T-helper 9 cell (primary cell): ENCODE measurements at regions not wholly inside any gene's neighbourhood (a gene's known extent, or its start where the extent isn't known, plus 50 kb on each side); places are given as distances from the start of the nearest gene placed in this dataset.

ENCODE experiments used
- DNase-seq: peaks from one replicate; pipeline ENCODE4 v3.0.0-alpha.2; 2020

GRCh38 chr12:90020881-90021280 is 312.2 kb upstream of the ATP2B1 start:
- DNase-seq: no peak

DNA sequence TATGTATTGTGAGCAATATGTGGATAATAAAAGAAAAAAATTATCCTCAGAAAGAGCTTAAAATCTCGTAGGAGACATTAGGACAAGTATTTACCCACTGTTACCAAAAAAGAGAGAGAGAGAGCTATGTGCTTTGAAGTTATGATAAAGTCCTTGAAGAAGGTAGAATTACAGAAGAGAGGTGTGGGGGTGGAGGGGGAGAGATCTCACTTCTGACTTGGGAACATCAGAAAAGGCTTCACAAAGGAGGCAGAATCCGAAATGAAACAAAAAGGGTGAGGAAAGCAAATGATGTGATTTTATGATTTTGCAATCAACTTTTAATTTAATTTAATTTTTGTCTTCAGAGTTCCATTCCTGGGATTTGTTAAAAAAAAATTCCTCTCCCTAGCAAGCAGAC is 311.8 kb upstream of the ATP2B1 start:
- DNase-seq: no peak

DNA sequence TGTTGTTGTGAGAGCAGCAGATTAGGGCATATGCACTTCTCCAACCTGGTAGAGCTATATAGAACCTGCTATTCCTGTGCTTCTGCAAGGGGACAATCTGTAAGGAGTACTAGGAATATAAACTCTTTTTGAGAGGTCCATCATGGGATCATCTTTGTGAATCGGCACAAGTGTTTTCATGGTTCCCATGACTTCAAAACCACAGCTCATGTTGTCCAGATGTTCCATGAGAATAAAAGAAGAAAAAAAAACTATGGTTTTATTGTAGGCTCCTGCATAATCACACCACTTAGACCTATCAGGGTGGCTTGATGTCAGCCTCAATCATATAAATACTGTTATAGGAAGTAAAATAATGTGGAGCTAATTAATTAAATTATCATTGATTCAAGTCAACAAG is 311.4 kb upstream of the ATP2B1 start:
- no peak for DNase-seq

GRCh38 chr12:90017316-90017715 is 308.7 kb upstream of the ATP2B1 start:
- no peak for DNase-seq

DNA sequence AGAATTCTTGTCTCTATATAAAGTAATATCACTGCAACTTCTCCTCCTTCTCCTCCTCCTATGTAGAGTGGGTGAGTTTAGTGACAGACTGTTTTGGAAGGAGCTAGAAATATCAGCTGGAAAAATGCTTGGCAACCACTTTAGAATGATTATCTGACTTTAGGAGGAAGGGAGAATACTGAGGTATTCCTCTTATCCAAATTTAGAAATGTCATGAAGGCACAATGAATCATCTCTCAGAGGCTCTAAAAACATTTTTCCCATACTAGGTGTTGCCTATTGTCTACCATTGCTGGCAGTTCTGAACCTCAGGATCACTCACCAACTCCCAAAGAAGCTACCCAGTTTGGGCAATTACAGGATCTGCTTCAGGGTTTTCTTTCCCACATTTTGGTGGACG is 306.6 kb upstream of the ATP2B1 start:
- DNase-seq: no peak

DNA sequence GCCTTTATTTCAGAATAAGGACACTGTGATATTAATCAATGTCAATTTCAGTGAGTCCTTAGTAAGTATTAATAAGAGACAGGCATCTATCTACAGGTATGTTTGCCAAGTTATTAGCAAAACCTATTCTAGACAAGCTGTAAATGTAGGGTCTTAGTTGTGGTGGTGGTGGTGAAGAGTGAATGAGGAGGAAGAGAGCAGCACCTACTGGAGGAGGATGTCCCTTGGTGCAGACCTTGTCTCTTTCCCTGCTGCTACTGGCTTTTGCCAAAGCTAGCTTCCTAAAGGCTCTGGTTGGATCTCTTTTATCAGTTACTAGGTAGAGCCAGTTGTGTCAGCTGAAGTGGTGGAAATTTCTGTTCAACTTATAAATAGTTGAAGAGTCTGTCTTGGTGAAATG is 304.8 kb upstream of the ATP2B1 start:
- no peak for DNase-seq

- no peak for DNase-seq
Observed at GRCh38 chr12:90010089-90010488, 301.5 kb upstream of the ATP2B1 start.

GRCh38 chr12:90008277-90008676 is 299.6 kb upstream of the ATP2B1 start:
- DNase-seq: no peak

DNA sequence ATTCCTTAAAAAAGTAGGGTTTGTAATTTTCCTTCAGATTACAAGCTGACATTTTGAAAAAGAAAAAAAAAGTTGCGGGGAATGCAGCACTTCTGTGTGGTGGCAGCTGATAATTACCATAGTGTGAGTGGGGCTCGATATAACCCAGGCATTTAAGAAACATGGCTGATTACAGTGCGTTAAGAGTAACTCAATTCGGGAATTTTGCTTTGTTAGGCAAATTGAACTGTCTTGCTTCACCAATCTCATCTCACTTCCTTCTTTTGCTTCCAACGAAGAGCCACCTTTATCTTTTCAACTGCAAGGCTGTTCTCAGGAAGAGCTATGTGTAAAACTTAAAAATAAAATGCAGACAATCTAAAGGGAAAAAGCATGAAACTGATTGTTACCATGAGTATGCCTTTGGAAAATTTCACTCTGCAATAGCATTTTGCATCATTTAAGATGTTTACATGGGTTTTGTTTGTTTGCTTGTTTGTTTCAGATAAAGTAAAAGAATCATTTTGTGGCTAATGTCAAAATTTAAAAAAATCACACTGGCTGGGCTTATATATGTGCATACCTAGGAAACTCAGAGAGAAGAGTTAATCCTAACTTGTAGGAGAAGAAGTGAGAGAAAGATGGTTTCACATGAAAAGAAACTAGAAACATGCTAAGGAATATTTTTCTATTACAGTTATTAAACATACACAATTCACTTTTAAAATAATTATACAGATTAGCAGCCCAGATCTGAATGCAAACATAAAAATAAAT is 295.9 kb upstream of the ATP2B1 start:
- DNase-seq: no peak

DNA sequence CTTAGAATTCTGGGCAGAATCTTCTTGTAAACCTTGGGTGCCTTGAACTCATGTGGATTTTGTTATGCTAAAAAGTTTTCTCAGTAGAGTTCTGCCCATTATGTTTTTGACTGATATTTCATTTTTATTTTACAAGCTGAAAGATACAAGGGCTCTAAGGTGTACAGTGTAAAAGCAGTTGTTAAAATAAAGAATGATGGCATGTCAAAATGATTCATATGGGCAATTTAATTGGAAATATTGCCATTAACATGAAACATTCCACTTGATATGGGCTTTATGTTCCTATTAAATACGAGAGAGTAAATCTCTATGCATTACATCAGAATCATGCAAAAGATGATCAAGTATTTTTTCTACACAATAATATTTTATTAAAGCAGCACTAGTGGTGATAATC is 295.1 kb upstream of the ATP2B1 start:
- no peak for DNase-seq

GRCh38 chr12:90000721-90001120 is 292.1 kb upstream of the ATP2B1 start:
- no peak for DNase-seq

- DNase-seq: no peak
Observed at GRCh38 chr12:89999699-90000505, 291.3 kb upstream of the ATP2B1 start.

GRCh38 chr12:89995870-89996269 is 287.2 kb upstream of the ATP2B1 start:
- DNase-seq: no peak

GRCh38 chr12:89994911-89995310 is 286.3 kb upstream of the ATP2B1 start:
- no peak for DNase-seq

DNA sequence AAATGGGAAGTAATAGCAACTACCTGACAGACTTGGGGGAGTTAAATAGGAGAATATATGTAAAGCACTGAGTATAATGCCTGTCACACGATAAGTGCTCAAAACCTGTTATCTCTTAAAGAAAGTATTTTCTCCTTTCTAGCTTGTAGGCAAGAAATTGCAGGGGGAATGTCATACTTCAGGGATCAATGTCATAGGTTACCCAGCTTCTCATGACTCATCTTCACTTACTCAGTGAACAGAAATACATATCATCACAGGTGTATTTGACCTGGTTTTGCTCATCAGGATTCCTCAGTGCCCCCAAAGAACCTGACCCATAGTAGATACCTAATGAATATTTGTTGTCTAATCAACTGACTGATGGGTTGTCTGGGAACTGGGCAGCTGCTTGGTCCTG is 285.0 kb upstream of the ATP2B1 start:
- no peak for DNase-seq

DNA sequence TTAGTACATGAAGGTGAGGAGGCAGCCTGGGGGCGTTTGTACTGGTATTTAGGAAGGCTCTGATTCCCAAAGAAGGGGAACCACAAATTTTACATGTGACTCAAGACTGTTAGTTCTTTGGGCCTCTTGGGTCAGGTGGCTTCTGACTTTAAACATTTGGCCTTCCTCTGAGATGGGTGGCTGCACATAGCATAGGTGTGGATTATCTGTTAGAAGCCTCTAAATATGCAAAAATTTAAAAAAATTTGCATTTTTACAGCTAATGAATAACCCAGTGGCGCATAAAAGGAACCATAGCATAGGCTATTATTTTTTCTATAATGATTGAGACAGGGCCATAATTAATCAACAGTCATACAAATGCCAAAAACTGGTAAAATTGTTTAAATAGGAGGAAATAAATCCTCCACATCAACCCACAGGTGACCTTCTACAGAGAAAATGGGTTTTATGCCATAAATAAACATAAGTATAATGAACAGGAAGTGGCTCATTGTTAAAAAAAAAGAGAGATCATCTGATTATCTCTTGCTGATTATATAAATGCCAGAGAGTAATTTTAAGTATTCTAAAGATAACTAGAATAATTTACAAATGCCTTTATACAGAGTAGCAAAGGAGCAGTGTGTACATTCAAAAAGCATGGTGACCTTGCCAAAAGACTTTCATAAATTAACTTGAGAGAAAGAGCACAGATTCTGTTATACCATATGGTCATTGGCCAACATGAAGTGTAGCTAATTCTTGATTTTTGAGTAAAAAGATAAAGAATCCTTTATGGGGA is 284.2 kb upstream of the ATP2B1 start:
- no peak for DNase-seq

DNA sequence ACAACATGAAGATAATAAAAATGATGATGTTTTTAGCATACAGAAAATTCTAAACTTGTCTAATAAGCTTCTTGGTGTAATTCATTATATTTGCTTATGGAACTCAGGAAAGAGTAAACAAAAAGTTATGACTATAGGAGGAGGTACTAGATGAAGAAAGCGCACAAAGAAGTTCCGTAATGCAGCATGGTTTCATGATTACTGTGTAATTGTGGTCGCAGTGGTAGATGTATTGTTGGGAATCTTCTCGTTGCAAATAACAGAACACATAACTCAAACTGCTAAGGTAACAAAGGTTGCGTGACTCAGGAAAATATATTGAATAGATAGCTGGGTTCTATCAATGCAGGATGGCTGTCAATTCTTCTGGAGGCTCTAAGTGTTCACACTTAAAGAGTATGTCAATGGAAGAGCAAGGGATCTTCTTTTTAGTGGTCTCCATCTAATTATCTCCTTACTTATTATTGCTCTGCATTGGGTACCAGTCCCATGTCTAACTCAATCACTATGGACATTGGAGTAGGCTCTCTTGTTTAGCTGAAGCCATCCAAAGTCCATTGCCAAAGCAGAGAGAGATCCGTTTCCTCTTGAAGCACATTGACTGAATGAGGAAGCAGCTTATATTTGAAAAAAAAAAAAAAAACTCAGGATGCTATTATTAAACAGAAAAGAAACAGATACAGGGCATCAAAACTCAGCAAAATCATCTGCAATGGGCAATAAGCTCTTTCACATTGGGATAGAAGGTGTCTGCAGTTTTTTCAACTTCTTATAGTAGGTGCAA is 283.4 kb upstream of the ATP2B1 start:
- DNase-seq: no peak

- no peak for DNase-seq
Observed at GRCh38 chr12:89988188-89988915, 279.7 kb upstream of the ATP2B1 start.

- no peak for DNase-seq
Observed at GRCh38 chr12:89985935-89986334, 277.3 kb upstream of the ATP2B1 start.

DNA sequence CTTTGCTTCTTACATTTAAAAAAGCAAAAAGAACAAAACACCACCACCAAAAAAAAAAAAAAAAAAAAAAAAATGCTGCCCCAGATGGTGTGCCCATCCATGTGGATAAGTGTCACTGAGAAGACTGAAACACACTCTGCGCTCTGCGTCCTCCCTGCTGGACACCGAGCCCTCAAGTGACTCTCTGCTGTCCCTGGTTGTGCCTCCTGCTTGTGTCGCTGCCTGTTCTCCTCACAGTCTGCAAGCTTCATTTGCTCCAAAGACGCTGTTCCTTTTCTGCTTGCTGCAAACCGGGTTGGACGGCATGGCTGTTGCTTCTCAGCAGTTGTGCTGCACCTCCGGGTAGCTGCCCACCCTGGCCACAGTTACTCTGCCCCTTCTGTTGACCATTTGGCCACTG is 276.2 kb upstream of the ATP2B1 start:
- no peak for DNase-seq

GRCh38 chr12:89983622-89984021 is 275.0 kb upstream of the ATP2B1 start:
- no peak for DNase-seq

DNA sequence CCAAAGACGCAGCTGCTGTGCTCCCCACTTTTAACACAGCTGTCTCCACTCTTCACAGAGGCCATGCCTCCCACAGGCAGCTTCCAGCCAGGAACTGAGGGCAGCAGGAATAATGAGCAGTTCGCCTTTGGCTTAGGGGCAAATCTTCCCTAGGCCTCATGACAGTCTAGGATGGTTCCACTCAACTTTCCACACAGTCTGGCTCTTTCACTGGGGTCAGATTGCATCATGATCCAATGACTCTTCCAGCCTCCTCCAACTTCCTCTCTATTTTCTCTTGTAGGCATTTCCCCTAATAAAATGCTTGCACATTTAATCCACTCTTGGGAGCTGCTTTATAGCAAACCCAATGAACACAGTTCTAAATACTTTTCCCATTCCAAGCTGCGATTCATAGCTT is 271.6 kb upstream of the ATP2B1 start:
- no peak for DNase-seq
